Endothelial cell (in vitro differentiated cells): ENCODE measurements at regions not wholly inside any gene's neighbourhood (a gene's known extent, or its start where the extent isn't known, plus 50 kb on each side); places are given as distances from the start of the nearest gene placed in this dataset.

Experiments
- DNase-seq: peaks from one replicate; pipeline ENCODE4 v3.0.0; 2021; ENCODE audit warnings: low spot score
- H3K27ac Mint-ChIP-seq: one replicate; pipeline ENCODE4 v1.8.0; 2021; ENCODE audit warnings: mixed read lengths, inconsistent platforms; ENCODE audit not compliant: unreplicated experiment
- H3K27me3 Mint-ChIP-seq: one replicate; pipeline ENCODE4 v1.8.0; 2021; ENCODE audit warnings: mild to moderate bottlenecking, moderate library complexity, mixed read lengths, inconsistent platforms; ENCODE audit not compliant: unreplicated experiment
- H3K36me3 Mint-ChIP-seq: one replicate; pipeline ENCODE4 v1.8.0; 2021; ENCODE audit warnings: mild to moderate bottlenecking, low read depth, mixed read lengths, inconsistent platforms; ENCODE audit not compliant: unreplicated experiment
- H3K4me1 Mint-ChIP-seq: one replicate; pipeline ENCODE4 v1.8.0; 2021; ENCODE audit warnings: mild to moderate bottlenecking, mixed read lengths, inconsistent platforms; ENCODE audit not compliant: unreplicated experiment
- H3K4me3 Mint-ChIP-seq: one replicate; pipeline ENCODE4 v1.8.0; 2021; ENCODE audit warnings: mild to moderate bottlenecking, mixed read lengths, inconsistent platforms; ENCODE audit not compliant: unreplicated experiment
- H3K9me3 Mint-ChIP-seq: one replicate; pipeline ENCODE4 v1.8.0; 2021; ENCODE audit warnings: mixed read lengths, inconsistent platforms; ENCODE audit not compliant: unreplicated experiment
- CTCF ChIP-seq: fragments of 200-600 bp; sonication (generic); IDR thresholded peaks from one replicate; pipeline ENCODE4 v1.5.0; 2021; ENCODE audit warnings: antibody characterized with exemption; ENCODE audit not compliant: unreplicated experiment

- peaks cover 11% of the 10 kb centered on the region for H3K27me3 Mint-ChIP-seq
- H3K27ac Mint-ChIP-seq = no peak overlapping the region
- H3K4me3 Mint-ChIP-seq = no peak overlapping the region
- H3K9me3 Mint-ChIP-seq = no peaks in the 10 kb centered on the region
- no peak for TF ChIP-seq CTCF
- no peak for DNase-seq
- no peaks in the 10 kb centered on the region for H3K4me1 Mint-ChIP-seq
- no peaks in the 10 kb centered on the region for H3K36me3 Mint-ChIP-seq
These were observed 116.1 kb upstream of the RAB6C start for GRCh38 chr2:129863350-129863749.

GRCh38 chr2:129864719-129865118 is 114.7 kb upstream of the RAB6C start:
- Mint-ChIP-seq H3K4me3 (no peak overlapping the region), H3K4me1 (no peaks in the 10 kb centered on the region), H3K27ac (no peak overlapping the region), H3K27me3 (peaks cover 11% of the 10 kb centered on the region), H3K36me3 (no peaks in the 10 kb centered on the region), H3K9me3 (no peaks in the 10 kb centered on the region)
- TF ChIP-seq CTCF = no peak
- no peak for DNase-seq

GRCh38 chr2:129865976-129866375 is 113.5 kb upstream of the RAB6C start:
- Mint-ChIP-seq H3K27me3 (peaks cover 7% of the 10 kb centered on the region), H3K27ac (no peak overlapping the region), H3K36me3 (no peaks in the 10 kb centered on the region), H3K4me1 (no peaks in the 10 kb centered on the region), H3K9me3 (no peaks in the 10 kb centered on the region), H3K4me3 (no peak overlapping the region)
- DNase-seq = no peak
- TF ChIP-seq CTCF = no peak

GRCh38 chr2:129866391-129866790 is 113.1 kb upstream of the RAB6C start:
- Mint-ChIP-seq H3K27ac (no peak overlapping the region), H3K9me3 (no peaks in the 10 kb centered on the region), H3K4me3 (no peak overlapping the region), H3K27me3 (peaks cover 7% of the 10 kb centered on the region), H3K36me3 (no peaks in the 10 kb centered on the region), H3K4me1 (no peaks in the 10 kb centered on the region)
- no peak for TF ChIP-seq CTCF
- DNase-seq = no peak

- no peak for TF ChIP-seq CTCF
- no peaks in the 10 kb centered on the region for H3K4me1 Mint-ChIP-seq
- no peak overlapping the region for H3K27ac Mint-ChIP-seq
- no peaks in the 10 kb centered on the region for H3K9me3 Mint-ChIP-seq
- DNase-seq = no peak
- H3K4me3 Mint-ChIP-seq = no peak overlapping the region
- H3K36me3 Mint-ChIP-seq = no peaks in the 10 kb centered on the region
- H3K27me3 Mint-ChIP-seq = peaks cover 3% of the 10 kb centered on the region
These were observed 111.3 kb upstream of the RAB6C start for GRCh38 chr2:129868151-129868550.
